ENCODE measurements at regions not wholly inside any gene's neighbourhood (a gene's known extent, or its start where the extent isn't known, plus 50 kb on each side); places are given as distances from the start of the nearest gene placed in this dataset.

GRCh38 chr11:44451706-44452105 lies 113.8 kb upstream of the CD82 start:
- Histone ChIP-seq H3K27me3 (replicated peaks in 1 of 4; ENCODE audit: control extremely low read depth in 1 of 4, control insufficient read depth in 3 of 4, insufficient read depth in 4 of 4, low read length in 3 of 4) (peaks cover 0 to 2% (median 0%) of the 10 kb centered on the region in 4 experiments), H3K9ac (ENCODE audit: low read length) (no peak overlapping the region), H2AFZ (ENCODE audit: insufficient read depth, low read depth, low read length, poor library complexity, severe bottlenecking) (no peak overlapping the region), H3K4me3 (ENCODE audit: control extremely low read depth in 1 of 5, extremely low read depth in 1 of 5, insufficient read depth in 1 of 5, low read depth in 2 of 5, low read length in 4 of 5) (no peak overlapping the region), H3K36me3 (replicated peaks in 1 of 2; ENCODE audit: control extremely low read depth in 1 of 2, control insufficient read depth in 1 of 2, extremely low read depth in 1 of 2, insufficient read depth in 2 of 2, low read length in 1 of 2) (no peaks in the 10 kb centered on the region), H3K79me2 (ENCODE audit: control insufficient read depth, insufficient read depth, low read length) (no peaks in the 10 kb centered on the region), H3K4me1 (ENCODE audit: control insufficient read depth in 2 of 2, insufficient read depth in 2 of 2, low read length in 2 of 2) (no peaks in the 10 kb centered on the region), H3K27ac (ENCODE audit: low read length in 2 of 2) (no peak overlapping the region), H3K4me2 (replicated peaks; ENCODE audit: low read depth, low read length, poor library complexity, severe bottlenecking) (no peak overlapping the region), H4K20me1 (ENCODE audit: control insufficient read depth, insufficient read depth, low read length, poor library complexity, severe bottlenecking) (no peaks in the 10 kb centered on the region), H3K9me3 (ENCODE audit: control extremely low read depth in 1 of 3, control insufficient read depth in 2 of 3, insufficient read depth in 1 of 3, low read length in 2 of 3) (no peaks in the 10 kb centered on the region)
- intact Hi-C loops (cut with micrococcal nuclease) = no loop called here
- Mint-ChIP-seq H3K27ac (no peak overlapping the region), H3K9me3 (ENCODE audit: insufficient read depth) (no peaks in the 10 kb centered on the region), H3K4me1 (no peaks in the 10 kb centered on the region), H3K4me3 (no peak overlapping the region), H3K27me3 (peaks cover 6% of the 10 kb centered on the region)
- DNase-seq (no peak), ATAC-seq (ENCODE audit: low read depth) (no peak)
- WGBS (ENCODE audit: insufficient coverage) = 100% methylated on average over 2 of the region's 3 CpGs
- ChIA-PET CTCF (no interaction called here), POLR2A (no interaction called here)
- TF ChIP-seq EZH2 (IDR thresholded peaks at IDR 0.05; ENCODE audit: borderline replicate concordance, insufficient read depth, low read depth, low read length, poor library complexity, severe bottlenecking) = no peak

- no peaks in the 10 kb centered on the region for H4K20me1 ChIP-seq (ENCODE audit: control insufficient read depth, insufficient read depth, low read length, poor library complexity, severe bottlenecking)
- H3K79me2 ChIP-seq (ENCODE audit: control insufficient read depth, insufficient read depth, low read length) = no peaks in the 10 kb centered on the region
- Mint-ChIP-seq H3K27me3 (peaks cover 9% of the 10 kb centered on the region), H3K27ac (no peak overlapping the region), H3K9me3 (ENCODE audit: insufficient read depth) (no peaks in the 10 kb centered on the region), H3K4me3 (no peak overlapping the region), H3K4me1 (no peaks in the 10 kb centered on the region)
- DNase-seq (no peak), ATAC-seq (ENCODE audit: low read depth) (no peak)
- peaks cover 0 to 2% (median 0%) of the 10 kb centered on the region in 4 experiments for H3K27me3 ChIP-seq (replicated peaks in 1 of 4; ENCODE audit: control extremely low read depth in 1 of 4, control insufficient read depth in 3 of 4, insufficient read depth in 4 of 4, low read length in 3 of 4)
- intact Hi-C loops (cut with micrococcal nuclease) = no loop called here
- 82% methylated on average over 9 of the region's 10 CpGs for WGBS (ENCODE audit: insufficient coverage)
- H3K4me1 ChIP-seq (ENCODE audit: control insufficient read depth in 2 of 2, insufficient read depth in 2 of 2, low read length in 2 of 2) = no peaks in the 10 kb centered on the region
- H3K4me3 ChIP-seq (ENCODE audit: control extremely low read depth in 1 of 5, extremely low read depth in 1 of 5, insufficient read depth in 1 of 5, low read depth in 2 of 5, low read length in 4 of 5) = no peak overlapping the region
- H3K36me3 ChIP-seq (replicated peaks in 1 of 2; ENCODE audit: control extremely low read depth in 1 of 2, control insufficient read depth in 1 of 2, extremely low read depth in 1 of 2, insufficient read depth in 2 of 2, low read length in 1 of 2) = no peaks in the 10 kb centered on the region
- H3K9ac ChIP-seq (ENCODE audit: low read length) = no peak overlapping the region
- ChIA-PET CTCF (no interaction called here), POLR2A (no interaction called here)
- H2AFZ ChIP-seq (ENCODE audit: insufficient read depth, low read depth, low read length, poor library complexity, severe bottlenecking) = no peak overlapping the region
- TF ChIP-seq EZH2 (IDR thresholded peaks at IDR 0.05; ENCODE audit: borderline replicate concordance, insufficient read depth, low read depth, low read length, poor library complexity, severe bottlenecking) (no peak), CTCF (IDR thresholded peaks at IDR 0.05) (no peak)
- H3K9me3 ChIP-seq (ENCODE audit: control extremely low read depth in 1 of 3, control insufficient read depth in 2 of 3, insufficient read depth in 1 of 3, low read length in 2 of 3) = no peaks in the 10 kb centered on the region
- H3K4me2 ChIP-seq (replicated peaks; ENCODE audit: low read depth, low read length, poor library complexity, severe bottlenecking) = no peak overlapping the region
- H3K27ac ChIP-seq (ENCODE audit: low read length in 2 of 2) = no peak overlapping the region
Observed at GRCh38 chr11:44452827-44453572, 112.5 kb upstream of the CD82 start.
